Neural progenitor cell (in vitro differentiated cells): ENCODE measurements at regions not wholly inside any gene's neighbourhood (a gene's known extent, or its start where the extent isn't known, plus 50 kb on each side); places are given as distances from the start of the nearest gene placed in this dataset.

ENCODE experiments used
- EZH2 ChIP-seq: fragments of 200-600 bp; sonication (generic); IDR thresholded peaks from 2 replicates; pipeline ENCODE4 v1.6.1; 2017; ENCODE audit warnings: antibody characterized with exemption, mild to moderate bottlenecking, moderate library complexity
- EZH2phosphoT487 ChIP-seq: fragments of 200-600 bp; sonication (generic); IDR thresholded peaks from 2 replicates; pipeline ENCODE4 v1.6.1; 2017; ENCODE audit warnings: antibody characterized with exemption
- TF ChIP-seq, protein P1 (sequence below): fragments of 200-600 bp; sonication (generic); IDR thresholded peaks from 2 replicates; pipeline ENCODE4 v1.5.1; 2017; ENCODE audit warnings: antibody characterized with exemption, mild to moderate bottlenecking

DNA sequence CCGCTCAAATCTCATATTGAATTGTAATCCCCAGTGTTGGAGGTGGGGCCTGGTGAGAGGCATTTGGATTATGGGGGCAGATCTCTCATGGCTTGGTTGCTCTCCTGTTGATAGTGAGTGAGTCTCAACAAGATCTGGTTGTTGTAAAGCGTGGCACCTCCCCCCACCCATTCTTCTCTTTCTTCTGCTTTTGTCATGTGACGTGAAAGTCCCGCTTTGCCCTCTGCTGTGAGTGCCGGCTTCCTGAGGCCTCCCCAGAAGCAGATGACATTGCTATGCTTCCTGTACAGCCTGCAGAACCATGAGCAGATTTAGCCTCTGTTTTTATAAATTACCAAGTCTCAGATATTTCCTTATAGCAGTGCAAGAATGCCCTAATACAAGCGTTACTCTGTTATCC lies 673.8 kb downstream of the ADCYAP1 start:
- TF ChIP-seq, protein P1, sequence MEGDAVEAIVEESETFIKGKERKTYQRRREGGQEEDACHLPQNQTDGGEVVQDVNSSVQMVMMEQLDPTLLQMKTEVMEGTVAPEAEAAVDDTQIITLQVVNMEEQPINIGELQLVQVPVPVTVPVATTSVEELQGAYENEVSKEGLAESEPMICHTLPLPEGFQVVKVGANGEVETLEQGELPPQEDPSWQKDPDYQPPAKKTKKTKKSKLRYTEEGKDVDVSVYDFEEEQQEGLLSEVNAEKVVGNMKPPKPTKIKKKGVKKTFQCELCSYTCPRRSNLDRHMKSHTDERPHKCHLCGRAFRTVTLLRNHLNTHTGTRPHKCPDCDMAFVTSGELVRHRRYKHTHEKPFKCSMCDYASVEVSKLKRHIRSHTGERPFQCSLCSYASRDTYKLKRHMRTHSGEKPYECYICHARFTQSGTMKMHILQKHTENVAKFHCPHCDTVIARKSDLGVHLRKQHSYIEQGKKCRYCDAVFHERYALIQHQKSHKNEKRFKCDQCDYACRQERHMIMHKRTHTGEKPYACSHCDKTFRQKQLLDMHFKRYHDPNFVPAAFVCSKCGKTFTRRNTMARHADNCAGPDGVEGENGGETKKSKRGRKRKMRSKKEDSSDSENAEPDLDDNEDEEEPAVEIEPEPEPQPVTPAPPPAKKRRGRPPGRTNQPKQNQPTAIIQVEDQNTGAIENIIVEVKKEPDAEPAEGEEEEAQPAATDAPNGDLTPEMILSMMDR = no peak
- TF ChIP-seq EZH2 = no peak
- TF ChIP-seq EZH2phosphoT487 = no peak
